ENCODE measurements at regions not wholly inside any gene's neighbourhood (a gene's known extent, or its start where the extent isn't known, plus 50 kb on each side); places are given as distances from the start of the nearest gene placed in this dataset.
"Not testable (repeated sequence)": the region's sequence is repeated elsewhere in the genome, so short reads cannot be mapped to it uniquely, and the experiment has no call there.

DNA sequence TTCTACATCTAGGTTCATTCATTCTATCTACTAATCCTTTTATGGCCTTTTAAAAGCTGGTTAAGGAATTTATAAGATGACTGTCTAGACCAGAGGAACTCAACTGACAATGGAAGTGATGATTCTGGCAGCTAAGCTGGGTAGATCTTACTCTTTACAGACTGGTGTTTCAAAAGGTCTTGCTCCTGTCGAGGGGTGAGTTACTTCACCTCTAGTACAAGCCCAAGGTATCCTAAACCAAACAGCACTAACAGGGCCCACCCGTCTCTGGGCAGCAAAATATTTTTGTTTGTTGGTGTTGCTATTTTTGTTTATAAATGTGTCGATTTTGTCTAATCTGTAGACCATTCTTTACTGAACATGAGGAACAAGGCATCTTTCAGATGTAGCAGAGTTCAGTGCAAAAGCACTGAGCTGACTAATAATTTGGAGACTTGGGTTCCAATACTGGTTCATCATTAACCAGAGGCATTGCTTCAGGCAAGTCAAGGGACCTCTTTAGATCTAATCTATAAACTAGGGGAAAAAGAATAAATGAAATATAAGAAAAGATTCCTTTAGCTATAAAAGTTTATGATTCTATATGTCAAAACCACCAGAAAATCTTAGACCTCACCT is 90.3 kb upstream of the FRG1 start:
- no peak for DNase-seq

DNA sequence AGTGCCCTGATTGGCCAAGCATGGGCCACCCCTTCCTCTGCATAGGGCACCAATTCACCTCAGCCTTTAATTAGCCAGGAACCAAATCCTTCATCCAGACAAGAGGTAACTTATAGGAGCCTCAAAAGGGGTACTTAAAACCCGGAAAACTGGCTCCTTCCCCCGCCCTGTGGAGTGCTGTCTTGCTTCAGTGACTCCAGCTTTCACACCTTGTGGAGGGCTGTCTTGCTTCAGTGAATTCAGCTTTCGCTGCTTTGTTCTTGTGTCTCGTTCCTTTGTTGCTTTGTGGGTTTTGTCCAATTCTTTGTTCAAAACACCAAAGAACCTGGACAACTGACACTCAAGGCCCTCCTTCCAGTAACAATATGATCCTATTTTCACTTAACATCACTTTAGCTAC is 82.2 kb upstream of the FRG1 start:
- DNase-seq: no peak

DNA sequence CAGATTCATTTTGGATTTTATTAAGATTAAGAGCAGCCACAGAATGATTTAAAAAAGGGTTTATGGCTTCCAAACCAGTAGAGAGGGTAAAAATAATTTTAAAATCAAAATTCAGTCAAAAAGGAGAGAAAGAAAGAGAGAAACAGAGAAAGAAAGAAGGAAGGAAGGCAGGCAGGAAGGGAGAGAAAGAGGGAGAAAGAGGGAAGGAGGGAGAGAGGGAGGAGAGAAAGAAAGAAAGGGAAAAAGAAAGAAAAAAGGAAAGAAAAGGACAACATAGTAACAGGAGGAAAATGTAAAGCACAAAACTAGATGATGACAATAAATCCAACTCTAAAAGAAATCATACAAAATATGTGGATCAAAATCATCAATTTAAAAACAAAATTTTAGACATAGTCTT is 79.6 kb upstream of the FRG1 start:
- no peak for DNase-seq

DNA sequence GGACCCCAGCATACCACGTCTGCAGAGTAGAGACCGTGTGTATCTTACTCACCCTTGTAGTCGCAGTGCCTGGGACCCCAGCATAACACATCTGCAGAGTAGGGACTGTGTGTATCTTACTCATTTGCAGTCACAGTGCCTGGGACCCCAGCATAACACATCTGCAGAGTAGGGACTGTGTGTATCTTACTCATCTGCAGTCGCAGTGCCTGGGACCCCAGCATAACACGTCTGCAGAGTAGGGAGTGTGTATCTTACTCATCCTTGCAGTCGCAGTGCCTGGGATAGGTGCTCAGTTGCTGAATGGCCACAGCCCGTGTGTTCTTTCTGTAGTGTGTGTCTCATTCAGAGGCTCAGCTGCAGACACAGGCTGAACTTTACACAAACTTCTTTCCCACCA is 71.4 kb upstream of the FRG1 start:
- no peak for DNase-seq

DNA sequence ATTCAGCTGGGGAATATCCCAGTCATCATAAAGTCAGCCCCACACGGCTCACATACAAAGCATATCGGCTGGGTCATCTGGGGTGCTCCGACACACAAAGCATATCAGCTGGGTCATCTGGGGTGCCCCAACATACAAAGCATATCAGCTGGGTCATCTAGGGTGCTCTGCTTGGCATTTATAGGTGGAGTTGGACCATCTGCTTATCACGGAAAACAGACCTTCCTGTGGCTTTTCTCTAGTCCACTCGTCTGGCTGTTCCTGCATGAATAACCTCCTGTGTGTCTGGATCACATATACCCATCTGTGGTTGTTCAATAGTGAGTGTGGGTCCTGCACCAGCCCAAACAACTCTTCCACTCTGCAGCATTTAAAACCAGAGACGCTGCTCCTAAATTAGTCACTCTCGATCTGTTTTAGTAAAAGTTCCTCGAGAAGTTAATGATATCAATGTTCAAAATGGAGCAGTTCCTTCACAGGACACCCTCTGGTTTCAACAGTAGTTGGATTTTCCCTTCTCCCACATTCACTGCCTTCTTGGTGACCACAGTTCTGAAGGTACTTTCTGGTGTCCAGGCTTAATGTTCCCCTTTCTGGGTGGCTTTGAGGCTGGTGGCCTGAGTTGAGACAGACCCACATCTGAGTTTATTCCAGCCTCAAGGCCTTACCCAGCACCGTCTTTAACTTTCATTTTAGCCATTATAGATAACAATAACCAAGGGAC is 70.0 kb upstream of the FRG1 start:
- no peak for DNase-seq

DNA sequence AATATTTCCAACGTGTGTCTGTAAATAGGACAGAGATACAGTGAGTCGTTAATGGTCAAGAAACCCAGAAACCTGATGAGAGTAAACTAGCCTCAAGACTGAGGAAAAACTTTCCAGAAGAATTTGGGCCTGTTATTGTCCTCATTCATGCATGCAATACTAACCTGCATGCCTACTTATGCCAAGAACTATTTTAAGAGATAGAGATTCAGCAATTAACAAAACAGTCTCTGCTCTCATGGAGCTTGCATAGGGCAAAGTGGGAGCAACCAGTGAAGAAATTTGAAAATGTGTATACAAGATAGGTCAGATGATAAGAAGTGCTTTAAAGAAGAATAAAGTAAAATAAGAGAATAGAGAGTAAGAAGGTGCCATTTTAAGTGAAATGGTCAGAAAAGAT is 66.1 kb upstream of the FRG1 start:
- DNase-seq: no peak

DNA sequence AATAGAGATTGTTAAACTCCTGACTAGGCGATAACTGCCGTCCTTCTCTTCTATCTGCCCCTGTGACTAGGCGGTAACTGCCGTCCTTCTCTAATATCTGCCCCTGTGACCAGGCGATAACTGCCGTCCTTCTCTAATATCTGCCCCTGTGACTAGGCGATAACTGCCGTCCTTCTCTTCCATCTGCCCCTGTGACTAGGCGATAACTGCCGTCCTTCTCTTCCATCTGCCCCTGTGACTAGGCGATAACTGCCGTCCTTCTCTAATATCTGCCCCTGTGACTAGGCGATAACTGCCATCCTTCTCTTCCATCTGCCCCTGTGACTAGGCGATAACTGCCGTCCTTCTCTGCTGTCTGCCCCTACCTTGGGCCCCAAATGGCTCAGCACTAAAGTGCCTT is 59.5 kb upstream of the FRG1 start:
- DNase-seq: not testable (repeated sequence)

DNA sequence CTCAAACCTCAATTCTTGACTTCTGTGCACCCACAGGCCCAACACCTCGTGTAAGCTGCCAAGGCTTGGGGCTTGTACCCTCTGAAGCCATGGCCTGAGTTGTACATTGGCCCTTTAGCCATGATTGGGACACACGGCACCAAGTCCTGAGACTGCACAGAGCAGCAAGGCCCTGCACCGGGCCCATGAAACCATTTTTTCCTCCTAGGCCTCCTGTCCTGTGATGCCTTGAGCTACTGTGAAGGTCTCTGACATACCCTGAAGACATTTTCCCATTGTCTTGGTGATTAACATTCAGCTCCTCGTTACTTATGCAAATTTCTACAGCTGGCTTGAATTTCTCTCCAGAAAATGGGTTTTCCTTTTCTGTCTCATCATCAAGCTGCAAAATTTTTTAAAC is 52.3 kb upstream of the FRG1 start:
- not testable (repeated sequence) for DNase-seq
